NCI-H446 (cell line): ENCODE measurements at regions not wholly inside any gene's neighbourhood (a gene's known extent, or its start where the extent isn't known, plus 50 kb on each side); places are given as distances from the start of the nearest gene placed in this dataset.

Experiments
- DNase-seq, 2 experiments: peaks; one replicate each; lab custom pipeline; 2025; lab: John Stamatoyannopoulos, UW

DNA sequence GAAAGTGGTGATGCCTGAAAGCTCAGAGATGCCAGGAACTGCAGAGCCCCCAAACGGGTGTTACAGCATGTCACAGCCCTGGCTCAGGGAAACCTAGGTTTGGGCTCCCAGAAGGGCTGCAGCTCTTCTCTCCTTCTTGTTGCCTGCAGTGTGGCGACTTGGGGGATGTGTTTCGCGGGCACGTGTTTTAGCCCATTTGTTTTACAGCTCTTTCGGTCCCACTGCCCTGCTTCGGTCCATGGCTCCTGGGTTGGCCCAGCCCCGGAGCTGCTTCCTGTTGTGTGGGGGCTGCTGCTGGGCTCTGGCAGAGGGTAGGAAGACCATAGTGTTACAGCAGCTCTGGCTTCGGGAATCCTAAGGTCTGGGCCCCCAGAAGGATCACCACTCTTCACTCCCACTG is 222.9 kb upstream of the RIOK2 start:
- no peak for DNase-seq

DNA sequence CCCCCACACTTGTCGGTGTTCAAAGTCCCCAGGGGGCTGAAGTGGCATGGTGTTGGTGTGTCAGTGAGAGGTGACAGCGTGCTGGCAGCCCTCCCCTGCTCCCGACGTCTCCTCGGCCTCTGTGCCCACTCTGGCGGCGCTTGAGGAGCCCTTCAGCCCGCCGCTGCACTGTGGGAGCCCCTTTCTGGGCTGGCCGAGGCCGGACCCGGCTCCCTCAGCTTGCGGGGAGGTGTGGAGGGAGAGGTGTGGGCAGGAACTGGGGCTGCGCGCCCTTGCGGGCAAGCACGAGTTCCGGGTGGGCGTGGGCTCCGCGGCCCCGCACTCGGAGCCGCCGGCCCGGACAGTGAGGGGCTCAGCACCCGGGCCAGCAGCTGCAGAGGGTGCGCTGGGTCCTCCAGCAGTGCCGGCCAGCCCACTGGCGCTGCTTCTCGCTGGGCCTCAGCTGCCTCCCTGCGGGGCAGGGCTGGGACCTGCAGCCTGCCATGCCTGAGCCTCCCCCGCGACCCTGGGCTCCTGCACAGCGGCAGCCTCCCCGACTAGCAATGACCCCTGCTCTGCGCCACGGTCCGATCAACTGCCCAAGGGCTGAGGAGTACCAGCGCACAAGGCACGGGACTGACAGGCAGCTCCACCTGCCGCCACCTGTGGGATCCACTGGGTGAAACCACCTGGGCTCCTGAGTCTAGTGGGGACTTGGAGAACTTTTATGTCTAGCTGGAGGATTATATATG is 224.1 kb upstream of the RIOK2 start:
- DNase-seq: no peak

DNA sequence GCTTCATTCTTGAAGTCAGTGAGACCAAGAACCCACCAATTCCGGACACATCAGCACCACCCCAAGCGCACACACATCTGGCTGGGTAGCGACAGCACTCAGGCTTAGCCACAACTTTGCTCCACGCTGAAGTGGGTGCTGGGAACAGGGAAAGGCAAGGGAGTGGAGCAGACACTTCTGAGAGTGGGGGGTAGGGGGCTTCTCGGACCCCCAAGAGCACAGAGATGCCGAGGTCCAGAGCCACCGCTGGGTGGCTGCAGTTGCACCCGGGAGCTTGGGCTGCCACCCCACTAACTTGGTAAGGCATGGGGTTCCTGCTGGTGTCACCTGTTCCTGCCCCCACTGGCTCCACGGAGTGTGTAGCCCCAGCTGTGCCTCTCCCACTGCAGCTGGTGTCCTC is 225.3 kb upstream of the RIOK2 start:
- DNase-seq: no peak

DNA sequence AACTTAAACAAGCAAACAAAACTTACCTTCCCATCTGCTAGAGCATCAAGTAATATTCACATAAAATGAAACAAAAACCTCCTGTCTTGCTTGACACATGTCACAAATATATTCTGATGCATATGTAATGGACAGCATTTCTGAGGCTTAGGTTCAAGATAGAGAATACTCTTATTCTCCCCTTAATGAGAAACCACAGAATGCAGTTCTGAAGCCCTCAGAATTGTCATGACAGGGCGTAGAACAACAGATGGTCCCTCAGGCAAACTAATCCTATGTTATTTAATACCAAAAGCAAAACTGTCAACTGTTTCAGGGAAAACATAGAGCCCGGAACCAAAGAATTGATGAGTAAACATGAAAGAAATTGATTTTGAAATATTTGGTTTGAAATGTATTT is 229.9 kb upstream of the RIOK2 start:
- peak in 1 of 2 experiments; percentile 2 for DNase-seq

DNA sequence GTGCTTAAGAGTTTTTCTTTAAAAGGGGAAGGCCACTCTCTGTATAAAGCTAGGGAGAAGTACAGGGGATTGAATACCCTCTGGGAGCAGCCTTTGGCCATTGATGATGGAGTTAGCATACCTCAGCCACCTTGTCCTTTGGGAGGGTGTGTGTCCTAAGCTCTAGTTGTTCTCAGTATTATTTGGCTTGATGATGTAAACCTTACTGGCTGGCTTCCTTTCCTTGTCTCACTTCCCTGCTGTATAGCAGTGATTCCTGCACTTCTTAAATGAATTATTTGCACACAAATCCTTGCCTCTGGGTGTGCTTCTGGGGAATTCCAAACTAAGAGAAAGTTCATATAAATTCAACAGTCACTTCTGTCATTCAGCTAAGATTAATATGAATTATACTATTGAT is 234.9 kb upstream of the RIOK2 start:
- DNase-seq: no peak

DNA sequence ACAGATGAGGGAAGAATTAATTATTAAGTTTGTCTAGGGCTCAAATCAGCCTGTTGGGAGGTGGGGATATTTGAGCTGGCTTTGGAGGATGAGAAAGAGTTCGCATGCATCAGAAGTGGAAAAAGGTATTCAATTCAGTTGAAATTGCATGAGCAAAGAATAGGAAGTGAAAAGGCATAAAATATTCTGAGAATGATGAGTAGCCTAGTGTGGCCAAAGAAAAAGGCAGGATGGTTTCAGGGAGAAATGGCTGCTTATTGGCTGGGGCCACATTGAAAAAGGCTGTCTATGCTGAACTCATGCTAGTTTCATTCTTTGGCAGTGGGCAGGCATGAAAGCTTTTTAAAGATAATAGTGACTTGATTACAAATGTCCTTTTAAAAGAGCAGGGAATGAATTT is 235.4 kb upstream of the RIOK2 start:
- DNase-seq: no peak

DNA sequence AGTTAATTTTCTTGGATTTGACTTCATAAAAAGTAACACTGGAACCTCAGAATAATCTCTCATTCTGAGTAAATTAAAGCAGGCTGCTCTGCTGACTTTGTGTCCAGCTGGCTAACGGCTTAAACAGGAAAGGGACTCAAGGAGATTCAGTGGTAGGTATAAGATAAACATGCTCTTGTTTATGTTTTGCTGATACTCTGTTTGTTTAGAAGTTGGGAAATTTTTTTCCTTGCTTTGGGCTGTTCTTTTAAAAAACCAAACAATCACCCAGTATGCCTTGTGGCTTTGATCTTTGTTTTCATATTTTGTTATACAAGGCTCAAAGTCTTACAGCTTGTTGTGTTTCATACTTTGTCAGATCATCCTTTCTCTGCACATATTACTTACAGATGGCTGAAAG is 237.6 kb upstream of the RIOK2 start:
- DNase-seq: no peak

DNA sequence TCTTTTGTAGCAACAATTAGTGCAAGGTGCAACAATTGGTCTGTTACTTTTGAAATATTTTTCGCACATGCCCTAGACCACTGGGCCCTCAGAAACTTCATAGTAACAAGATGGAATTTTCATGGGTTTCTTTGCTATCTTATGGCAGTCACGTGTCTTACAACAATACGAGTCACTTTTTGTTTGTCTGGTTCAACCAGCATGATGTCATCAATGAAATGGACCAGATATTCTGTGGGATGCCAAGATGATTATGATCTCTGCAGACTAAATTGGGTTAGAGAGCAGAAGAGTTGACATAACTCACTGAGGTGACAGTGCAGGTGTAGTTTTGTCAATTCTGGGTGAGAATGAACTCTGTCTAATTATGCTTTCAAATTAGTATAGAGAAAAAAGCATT is 239.6 kb upstream of the RIOK2 start:
- no peak for DNase-seq

DNA sequence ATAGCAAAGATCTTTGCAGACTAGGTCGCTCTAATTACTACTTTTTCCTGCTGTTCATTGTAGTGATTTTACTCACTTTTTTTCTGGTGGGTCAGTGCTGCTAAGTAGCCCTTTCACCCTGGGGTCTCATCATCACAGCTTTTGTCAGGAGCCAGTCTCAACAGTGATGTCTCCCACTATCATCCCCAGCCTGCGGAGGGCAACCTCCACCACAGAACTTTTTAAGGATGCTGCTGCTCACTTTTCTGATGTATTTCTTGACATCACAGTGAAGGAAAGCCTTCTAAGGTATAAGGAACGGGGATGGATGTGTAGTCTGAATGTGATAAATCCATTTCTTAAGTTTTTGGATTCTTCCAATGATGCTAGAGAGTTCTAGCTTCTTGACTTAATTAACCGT is 242.5 kb upstream of the RIOK2 start:
- DNase-seq: peak in 1 of 2 experiments; percentile 14

DNA sequence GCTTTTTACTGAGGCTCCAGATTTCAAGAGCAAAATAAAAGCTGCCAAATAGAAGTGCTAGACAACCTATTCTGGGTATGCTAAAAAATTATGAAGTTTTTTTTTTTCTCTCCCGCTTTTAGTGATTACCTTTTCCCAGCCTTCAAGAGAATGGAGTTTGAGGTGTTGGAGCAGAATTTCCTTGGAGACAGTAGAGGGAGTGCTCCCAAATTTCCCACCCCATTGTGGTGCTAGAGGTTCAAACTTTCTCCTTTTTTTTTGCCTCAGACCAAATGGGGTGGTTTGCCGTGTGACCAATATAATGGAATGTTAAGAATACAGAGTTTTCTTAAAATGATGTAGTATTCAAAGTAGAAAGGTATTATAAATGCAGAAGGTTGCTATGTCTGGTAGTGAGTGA is 244.2 kb upstream of the RIOK2 start:
- no peak for DNase-seq

DNA sequence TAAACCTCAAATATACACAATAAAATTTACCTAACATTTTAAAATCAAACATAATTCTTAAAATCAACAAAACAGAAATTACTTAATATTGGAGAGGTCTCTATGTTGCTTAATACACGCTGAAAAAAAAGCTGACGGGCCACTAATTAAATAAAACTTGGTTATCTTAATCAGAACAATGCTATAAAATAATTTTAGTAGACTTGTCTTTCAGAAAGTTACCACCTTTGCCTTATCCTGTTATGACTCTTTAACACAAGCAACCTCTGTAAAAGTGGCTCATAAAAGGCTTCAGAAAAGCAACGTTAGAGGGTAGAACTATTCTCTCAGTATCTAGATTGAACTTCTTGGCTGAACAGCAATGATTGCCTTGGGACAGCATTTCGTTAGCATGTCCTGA is 251.0 kb upstream of the RIOK2 start:
- no peak for DNase-seq

DNA sequence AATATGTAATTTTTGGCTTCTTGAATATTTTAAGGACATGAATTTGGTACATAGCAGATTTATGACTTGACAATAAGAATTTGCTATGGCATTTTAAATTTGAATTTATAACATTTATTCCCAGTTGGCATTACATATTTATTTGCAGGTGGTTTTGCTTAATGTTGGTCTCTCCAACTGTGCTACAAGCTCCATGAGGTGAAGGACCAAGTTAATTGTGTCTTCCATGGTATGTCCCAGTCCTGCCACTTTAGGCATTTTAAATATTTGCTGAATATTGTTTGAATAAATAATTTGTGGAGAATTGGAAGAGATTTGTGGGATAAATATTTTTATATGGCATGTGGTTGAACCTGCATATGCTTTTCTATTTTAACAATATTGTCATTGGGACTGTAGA is 253.4 kb upstream of the RIOK2 start:
- no peak for DNase-seq

DNA sequence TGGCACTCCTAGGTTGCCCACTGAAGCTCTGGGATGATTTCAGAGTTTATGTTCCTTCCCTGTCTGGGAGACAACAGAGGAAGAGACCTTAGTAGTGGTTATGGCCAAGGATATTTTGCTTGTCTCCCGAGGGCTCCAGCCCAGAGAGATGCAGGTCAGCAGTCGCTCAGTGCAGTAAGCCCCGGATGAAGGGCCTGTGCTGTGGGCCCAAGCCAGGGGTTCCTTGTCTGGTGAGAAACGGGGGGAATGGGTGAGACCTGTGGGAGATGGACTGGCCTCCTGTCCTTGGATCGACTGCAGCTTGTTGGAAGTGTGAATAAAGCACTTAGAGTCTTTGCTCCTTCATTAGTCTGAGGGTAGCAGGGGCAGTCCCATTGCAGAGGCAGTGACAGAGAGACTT is 260.7 kb upstream of the RIOK2 start:
- no peak for DNase-seq

DNA sequence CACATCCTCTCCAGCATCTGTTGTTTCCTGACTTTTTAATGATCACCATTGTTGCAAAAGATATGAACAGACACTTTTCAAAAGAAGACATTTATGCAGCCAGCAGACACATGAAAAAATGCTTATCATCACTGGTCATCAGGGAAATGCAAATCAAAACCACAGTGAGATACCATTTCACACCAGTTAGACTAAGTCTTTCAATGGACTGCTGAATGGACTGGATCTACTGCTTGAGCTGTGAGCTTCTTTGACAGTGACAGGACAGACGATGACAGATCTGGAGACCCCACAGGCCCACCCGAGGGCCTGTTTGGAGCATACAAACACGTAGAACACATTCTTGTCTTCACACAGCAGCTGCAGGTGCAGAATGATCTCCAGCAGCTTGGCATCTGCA is 266.1 kb upstream of the RIOK2 start:
- DNase-seq: no peak

DNA sequence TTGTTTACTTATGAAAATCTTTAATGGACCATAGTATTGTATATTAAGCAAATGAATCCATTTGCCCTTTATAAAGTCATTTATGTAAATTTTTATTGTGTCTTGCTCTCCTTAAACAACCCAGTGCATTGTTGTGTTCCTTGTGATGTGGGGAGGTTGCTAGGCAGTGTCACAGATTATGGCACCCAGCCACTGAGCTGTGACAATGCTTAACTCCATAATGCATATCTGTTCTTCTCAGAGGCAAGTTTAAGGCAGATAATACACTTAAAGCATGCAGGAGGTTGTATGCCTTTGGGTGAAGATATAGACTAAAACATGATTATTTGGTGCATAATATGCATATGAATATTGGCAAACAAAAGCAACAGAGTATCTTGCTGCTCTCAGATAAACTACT is 269.6 kb upstream of the RIOK2 start:
- no peak for DNase-seq

DNA sequence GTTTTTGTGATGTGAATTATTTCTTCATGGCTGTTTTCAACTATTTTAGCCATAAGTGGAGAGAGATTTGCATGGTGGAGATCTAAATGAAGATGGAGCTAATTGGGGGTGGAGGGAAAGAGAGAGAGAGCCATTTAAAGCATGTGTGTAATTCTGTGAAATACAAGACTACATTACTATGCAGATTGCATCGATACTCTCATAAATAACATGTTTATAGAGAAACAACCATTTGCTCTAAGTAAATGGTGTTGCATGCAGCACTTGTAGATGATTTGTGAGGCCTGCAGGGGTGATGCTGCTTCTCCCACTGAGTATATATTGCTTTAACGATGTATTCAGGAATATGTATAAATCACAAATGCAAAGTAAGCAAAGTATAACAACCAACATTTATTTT is 270.2 kb upstream of the RIOK2 start:
- no peak for DNase-seq

DNA sequence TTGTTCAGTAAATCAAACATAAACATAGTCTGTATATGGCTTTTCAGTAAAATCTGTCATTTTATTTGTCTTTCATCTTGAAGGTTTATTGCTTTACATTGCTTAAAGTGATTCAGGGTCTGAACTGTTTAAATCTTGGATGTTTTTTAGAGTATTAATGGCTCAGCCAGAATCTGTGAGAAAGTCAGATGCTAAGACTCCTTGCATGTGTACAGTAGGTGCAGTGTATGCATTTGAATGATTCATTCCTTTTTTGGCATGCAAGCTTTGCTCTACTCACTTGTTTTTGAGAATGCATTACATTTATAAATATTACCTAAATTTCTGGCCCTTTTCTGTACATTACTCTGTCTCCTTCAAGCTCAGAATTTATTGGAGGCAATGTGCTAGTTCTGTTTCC is 271.0 kb upstream of the RIOK2 start:
- DNase-seq: no peak

DNA sequence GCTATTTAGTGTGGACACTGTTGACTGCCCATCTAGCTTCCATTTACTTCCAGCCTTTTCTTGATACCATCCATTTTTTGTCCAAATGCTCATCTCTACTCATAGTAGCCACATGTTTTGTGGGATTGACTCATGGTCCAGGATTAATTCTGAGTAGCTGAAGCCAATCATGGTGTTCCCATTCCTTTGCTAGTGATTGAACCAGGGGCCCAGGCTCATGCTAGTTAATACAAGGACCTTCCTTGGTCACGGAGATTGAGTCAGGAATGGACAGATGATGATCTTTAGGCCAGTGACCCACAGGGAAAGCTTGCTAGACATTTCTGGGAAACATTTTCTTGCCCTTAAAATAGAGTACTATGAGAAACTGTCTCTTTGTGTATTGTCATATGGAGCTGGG is 272.9 kb upstream of the RIOK2 start:
- DNase-seq: no peak

DNA sequence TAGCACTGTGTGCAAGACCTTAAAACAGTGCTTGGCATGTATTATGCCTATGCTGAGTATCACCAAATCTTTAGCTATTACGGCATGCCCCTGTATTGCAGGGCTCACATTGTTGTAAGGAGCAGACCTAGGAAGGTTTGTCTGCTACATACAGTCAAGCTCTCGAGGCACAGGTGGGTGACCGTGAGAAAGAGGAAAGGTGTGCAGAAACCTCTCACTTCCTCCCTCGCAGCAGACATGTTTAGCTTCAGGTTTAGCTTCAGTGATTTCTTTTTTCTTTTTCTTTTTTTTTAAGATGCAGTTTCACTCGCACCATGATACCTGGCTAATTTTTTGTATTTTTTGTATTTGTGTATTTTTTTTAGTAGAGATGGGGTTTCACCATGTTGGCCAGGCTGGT is 275.8 kb upstream of the RIOK2 start:
- DNase-seq: no peak

DNA sequence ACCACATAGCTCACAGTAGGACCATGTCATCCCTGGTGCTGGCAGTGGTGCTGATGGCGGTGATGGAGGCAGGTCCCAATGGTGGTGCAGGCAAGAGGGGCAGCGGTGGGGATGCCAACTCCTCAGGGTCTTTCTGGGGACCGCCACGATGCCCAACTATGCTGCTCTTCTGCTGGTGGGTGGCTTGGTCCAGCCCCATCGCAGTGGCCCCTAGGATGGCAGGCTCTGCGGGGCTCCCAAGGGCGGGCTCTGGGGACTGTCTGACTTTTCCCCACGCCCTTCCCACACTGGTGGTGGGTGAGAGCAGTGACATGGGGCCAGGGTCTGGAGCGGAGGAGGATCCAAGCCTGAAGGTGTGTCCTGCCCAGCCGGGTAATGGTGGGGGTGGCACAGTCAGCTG is 288.9 kb upstream of the RIOK2 start:
- no peak for DNase-seq

DNA sequence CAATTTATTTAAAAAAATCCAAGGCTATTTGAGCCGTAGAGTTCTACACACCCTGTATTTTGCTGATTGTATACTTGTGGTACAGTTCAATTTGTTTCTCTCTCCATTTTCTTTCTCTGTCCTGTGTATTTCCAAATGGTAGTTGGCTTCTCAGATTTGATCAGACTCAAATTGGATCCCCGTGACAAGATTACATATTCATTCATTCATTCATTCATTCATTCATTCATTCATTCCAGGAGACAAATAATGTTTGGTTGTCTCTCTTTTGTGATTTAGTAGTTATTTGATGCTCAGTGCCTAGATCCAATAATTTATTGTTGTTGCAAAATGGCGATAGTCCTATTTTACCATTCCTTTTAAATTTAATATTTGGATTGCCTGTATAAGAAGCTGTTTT is 292.8 kb upstream of the RIOK2 start:
- DNase-seq: no peak

DNA sequence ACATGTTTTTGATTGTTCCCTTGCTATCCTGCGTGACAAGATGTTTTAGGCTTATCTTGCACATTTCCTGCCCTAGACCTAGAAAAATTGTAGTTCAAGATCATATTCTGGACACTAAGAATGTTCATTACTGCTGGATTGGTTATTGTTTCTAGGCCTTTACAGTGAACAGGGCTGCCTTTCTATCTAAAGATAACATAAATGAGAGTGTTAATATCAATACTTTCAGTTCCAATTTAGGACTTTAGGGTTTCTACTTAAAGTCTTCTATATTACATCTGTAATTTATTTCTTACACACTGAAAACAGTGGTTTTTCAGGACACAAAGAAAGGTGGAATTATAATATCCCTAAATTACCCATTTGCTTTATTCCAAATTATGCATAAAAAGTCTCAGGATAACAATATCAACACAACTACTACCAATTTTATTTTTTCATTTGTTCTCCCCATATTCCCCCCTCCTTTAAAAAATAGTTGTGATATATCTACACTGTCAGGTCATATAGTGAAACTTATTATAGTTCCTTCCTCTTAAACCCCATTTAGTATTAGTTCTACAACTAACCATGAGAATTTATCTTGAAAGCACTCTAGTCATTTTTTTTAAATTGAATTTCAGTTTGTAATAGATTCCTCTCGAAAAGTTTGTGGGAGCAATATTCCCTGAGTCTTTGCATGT is 293.9 kb upstream of the RIOK2 start:
- DNase-seq: no peak

DNA sequence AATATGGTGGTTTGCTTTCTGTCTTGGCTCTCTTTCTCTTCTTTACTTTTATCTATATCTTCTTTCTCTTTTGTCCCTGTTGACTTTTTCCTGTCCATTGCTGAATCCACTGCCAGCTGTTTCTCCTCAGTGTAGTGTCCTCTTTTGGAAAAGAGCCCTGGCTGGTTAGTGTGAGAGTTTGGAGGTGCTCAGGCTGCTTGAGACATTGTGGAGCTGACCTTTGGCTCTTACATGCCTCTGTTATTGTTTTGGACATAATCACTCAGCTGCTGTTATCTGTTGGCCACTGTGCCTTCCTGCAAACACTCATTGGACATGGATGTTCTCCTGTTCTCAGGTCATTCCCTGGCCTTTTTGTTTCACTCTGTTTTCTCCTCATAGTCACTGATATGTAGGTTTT is 295.4 kb upstream of the RIOK2 start:
- DNase-seq: no peak

DNA sequence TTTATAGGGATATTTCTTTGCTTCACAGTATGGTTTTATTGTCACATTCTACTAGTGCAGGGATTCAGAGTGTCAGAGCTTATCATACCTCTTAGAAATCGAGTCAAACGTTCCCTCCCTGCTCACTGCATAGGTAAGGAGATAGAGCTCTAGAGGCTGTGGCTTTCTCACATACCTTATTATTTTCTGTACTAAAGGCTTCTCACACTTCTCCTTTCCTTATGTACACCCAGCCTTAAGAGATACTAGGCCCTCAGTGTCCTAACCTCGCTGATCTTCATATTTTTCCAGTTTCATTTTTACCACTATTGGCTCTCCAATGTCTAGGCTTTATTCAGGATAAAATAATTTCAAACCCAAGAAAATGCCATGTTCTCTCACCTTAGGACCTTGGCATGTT is 297.3 kb upstream of the RIOK2 start:
- no peak for DNase-seq
